GM21619 (cell line): ENCODE measurements at regions not wholly inside any gene's neighbourhood (a gene's known extent, or its start where the extent isn't known, plus 50 kb on each side); places are given as distances from the start of the nearest gene placed in this dataset.

Source experiments
- ATAC-seq: cut with Tn5 transposase; IDR thresholded peaks from one replicate; pipeline ENCODE4 v1.9.1; 2021; ENCODE audit not compliant: unreplicated experiment

DNA sequence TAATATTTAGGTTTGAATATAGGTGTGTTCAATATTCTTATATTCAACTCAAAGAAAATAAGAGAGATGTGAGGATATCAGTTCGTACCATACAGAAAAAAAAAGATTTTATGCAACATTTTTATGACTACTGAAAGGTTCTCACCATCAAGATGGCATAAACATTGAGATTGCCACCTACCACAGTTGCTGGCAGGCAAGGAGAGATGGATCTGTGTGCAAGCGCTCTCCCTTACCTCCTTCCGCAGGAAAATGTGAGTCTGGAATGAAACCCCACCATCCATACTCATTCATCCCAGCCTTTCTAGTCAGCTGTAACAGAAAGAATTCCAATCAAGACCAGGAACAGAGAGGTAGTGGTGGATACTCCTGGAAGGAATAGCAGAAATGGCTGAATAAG, 376.9 kb downstream of the PPP3CA start:
- no peak for ATAC-seq

DNA sequence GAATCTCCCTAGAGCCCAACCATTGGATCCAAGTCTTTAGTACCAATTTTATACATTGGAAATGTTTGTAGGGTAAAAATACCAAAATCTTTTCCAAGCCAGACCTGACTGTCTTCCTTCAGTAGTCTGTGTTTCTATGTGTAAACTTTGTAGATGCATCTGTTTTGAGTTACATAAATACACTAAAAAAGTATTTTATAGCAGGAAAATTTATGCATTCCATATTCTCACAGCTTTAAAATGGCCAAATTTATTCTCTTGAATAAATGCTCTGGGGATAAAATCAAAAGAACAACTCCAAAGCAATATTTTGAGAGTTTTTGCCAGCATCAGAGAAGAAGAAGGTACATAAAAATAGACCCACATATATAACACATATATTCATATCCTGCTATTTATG, 377.4 kb downstream of the PPP3CA start:
- no peak for ATAC-seq

DNA sequence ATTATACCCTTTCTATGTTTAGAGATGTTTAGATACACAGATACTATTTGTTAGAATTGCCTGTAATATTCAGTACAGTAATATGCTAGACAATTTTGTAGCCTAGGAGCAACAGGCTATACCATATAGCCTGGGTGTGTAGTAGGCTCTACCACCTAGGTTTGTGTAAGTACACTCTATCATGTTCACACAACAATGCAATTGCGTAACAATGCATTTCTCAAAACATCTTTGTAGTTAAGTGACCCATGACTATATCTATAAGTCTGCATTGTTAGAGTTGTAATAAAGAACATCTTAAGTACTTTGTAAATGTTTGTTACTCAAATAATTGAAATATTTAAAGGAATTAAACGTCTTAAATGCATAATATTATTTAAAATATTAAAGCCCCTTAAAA, 379.3 kb downstream of the PPP3CA start:
- no peak for ATAC-seq

GRCh38 chr4:100963627-100964026, 383.7 kb downstream of the PPP3CA start:
- no peak for ATAC-seq

- ATAC-seq = no peak
These were observed 384.6 kb downstream of the PPP3CA start for GRCh38 chr4:100962698-100963097.

- no peak for ATAC-seq
These were observed 387.1 kb downstream of the PPP3CA start for GRCh38 chr4:100960232-100960631.

DNA sequence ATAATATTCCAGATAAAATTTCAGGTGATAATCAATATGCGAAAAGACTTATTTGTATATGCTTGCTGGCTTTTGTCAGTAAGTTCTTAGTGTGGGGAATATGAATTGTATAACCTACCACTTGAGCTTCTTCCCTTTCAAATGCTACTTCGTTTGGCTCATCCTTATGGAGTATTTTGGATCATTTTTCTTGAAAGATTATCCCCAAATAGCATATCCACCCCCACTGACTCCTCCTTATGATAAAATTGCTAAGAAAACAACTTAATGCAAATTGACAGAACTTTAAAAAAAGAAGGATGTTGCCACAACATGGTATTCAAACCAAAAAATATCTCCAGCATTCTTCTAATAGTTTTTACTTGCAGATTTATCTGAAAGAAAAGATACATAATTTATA, 393.3 kb downstream of the PPP3CA start:
- no peak for ATAC-seq

DNA sequence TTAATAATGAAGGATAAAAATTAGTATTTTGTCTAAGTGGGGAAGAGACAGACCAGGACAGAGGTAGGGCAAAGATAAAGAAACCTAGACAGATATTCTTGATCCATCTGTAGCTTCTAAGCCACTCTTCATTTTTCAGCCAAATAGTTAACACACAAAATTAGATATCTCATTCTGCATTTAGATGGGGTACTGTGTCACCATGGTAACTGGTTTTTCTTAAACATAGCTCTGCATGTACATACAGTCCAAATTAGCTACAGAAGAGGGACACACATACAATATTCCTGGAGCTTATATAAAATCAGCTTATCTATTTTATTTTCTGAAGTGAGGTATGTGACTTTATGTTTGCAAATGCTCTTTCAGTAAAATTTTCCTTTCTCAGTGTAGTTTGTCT, 393.7 kb downstream of the PPP3CA start:
- no peak for ATAC-seq

DNA sequence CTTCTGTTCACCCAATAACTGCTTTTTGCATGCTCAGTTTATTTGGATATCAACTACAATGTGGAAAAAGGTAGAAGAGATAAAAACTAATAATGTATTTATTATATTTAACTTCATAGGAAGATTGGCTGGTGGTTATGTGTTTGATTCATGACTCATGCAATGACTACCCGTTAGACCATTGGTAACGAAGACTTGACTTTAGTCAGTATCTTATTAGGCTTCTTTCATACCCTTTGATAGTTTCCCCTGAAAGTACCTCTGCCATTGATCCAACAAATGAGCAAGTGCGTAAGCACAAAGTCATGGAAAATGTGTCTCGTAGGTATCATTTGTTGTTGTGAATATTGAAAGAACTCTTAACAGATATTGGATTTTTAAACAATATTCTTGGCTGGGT, 394.7 kb downstream of the PPP3CA start:
- no peak for ATAC-seq

- no peak for ATAC-seq
These were observed 397.9 kb downstream of the PPP3CA start for GRCh38 chr4:100949350-100949935.

DNA sequence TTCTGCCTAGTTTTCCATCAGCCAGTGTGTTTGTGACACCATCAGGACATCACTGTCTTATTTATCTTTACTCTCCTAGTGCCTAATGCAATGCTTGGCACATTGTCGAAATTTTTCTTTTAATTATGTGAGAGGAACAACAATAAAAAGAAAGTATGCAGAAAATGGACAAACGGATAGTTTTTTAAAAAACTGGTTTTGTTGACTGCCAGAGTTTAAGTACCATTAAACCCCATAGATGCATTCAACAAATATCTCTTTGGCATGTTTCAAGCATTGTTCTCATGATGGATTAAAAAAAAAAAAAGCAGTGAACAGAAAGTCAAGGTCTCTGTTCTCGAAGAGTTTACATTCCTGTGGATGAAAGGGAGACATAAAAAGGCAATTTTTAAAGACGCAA, 398.4 kb downstream of the PPP3CA start:
- no peak for ATAC-seq

DNA sequence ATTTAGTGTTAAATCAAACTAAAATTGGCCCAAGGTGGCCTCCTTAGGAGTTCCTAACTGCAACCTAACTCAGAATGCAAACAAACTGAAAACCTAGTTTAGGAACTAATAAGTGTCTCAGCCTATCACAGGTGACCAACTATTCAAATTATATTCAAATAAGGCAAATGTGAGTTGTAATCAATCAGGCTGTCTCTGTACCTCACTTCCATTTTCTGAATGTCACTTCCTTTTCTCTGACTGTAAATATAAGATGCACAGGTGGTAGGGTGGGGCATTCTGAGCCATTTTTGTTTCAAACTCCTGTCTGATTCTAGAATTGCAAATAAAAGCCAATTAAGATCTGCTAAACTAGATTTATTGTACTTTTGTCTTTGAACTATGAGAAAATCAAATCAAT, 401.5 kb downstream of the PPP3CA start:
- ATAC-seq = no peak

GRCh38 chr4:100938698-100939097, 408.6 kb downstream of the PPP3CA start:
- ATAC-seq = no peak

- no peak for ATAC-seq
These were observed 410.5 kb downstream of the PPP3CA start for GRCh38 chr4:100936661-100937375.

GRCh38 chr4:100935090-100935489, 412.2 kb downstream of the PPP3CA start:
- ATAC-seq = no peak

GRCh38 chr4:100933628-100934027, 413.7 kb downstream of the PPP3CA start:
- ATAC-seq = no peak

DNA sequence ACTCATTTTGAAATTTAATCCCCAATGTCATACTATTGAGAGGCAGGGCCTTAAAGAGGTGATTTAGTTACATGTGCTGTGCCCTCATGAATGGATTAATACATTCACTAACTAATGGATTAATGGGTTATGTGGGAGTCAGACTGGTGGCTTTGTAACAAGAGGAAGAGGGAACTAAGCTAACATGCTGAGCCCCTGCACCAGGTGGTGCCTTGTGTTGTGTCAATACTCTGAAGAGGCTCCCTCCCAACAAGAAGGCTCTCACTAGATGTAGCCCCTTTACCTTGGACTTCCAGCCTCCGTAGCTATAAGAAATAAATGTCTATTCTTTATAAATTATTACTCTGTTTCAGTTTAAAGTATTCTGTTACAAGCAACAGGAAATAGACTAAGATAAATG, 411.9 kb upstream of the EMCN start:
- no peak for ATAC-seq

DNA sequence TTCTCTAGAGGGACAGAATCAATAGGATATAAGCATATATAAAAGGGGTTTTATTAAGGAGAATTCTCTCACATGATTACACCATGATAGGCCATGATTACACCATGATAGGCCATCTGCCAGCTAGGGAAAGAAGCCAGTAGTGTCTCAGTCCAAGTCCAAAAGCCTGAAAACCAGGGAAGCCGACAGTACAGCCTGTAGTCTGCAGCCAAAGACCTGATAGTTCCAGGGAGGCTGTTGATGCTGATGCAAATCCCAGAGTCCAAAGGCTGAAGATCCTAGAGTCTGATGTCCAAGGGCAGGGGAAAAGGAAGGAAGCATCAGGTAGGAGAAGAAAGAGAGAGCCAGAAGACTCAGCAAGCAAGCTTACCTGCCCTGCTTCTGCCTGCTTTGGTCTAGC, 411.3 kb upstream of the EMCN start:
- no peak for ATAC-seq

DNA sequence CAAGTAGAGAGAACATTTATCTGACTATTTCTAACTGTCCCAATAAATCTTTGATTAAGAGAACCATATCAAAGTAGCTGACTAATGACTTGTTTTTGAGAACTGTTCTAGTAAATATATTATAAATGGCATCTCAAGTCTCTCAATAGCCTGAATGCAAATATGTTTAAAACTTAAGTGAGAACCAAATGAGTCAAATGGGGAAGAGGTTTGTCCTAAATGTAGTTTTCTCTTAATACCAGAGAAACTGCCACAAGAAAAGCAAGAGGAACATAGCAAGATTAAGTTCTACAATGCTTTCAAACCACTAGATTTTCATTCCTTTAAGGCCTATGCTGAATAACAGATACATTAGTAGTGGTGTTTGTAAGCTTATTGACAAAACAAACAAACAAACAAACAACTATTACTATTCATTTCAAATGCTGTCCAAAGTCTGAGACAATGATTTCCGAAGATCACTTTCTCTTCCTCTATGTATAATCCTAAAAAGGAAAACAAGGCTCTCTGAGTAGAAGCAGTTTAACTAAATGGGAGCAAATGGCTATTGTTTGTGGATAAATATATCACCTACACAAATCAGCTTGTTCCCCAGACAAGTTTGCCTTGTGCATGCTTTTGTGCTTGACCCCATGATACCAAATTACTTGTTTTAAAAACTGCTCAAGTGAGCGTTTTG, 408.4 kb upstream of the EMCN start:
- ATAC-seq = peak; percentile 69

DNA sequence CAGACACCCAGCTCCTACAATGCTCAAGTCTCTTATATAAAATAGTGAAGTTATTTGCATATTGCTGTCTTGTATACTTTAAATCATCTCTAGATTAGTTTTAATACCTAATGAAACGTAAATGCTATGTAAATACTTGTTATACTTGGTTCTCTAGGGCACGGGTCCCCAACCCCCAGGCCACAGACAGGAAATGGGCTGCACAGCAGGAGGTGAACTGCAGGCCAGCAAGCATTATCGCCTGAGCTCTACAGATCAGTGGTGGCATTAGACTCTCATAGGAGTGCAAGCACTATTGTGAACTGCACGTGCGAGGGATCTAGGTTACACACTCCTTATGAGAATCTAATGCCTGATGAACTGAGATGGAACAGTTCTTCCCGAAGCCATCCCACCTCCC, 395.9 kb upstream of the EMCN start:
- no peak for ATAC-seq

GRCh38 chr4:100908540-100908939, 390.7 kb upstream of the EMCN start:
- ATAC-seq = no peak
